SKM-1 (cell line): ENCODE measurements at regions not wholly inside any gene's neighbourhood (a gene's known extent, or its start where the extent isn't known, plus 50 kb on each side); places are given as distances from the start of the nearest gene placed in this dataset.

Experiments used
- DNase-seq: peaks from one replicate; lab custom pipeline; 2025; ENCODE audit not compliant: unreplicated experiment; lab: John Stamatoyannopoulos, UW

DNA sequence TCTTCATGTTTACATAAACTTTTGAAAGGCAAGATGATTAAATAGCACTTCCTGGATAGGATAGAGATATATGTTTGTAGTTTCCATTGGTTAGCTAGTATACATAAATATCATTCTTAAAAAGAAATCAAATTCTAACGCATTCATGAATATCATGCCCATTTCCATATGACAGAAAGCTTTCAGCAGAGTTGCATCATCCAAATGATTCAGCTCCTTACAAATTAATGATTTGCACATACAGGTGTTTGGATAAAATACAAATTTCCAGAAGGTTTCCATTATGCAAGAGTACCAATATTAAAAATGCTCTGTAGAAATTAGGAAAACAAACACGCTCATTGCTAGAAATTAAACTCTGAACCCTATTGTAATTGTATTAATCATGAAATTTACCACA, 264.4 kb downstream of the FOXG1 start:
- no peak for DNase-seq

DNA sequence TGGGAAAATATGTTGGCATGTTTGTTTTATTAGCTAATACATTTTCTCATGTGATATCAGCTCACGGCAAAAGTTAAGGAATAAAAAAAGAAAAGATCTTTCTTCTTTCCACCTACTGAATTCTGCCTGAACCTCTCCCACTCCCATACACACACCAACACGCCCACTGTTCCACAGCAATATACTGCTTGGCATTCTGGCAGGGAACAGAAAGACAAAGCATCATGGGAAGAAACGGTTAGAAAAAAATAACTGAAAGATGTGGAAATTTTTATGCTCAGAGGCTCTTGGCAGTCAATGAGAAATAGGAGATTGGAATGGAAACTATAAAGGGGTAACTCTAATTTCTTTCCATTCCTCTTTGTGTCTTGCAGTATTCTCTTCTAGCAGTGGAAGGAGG, 268.5 kb downstream of the FOXG1 start:
- no peak for DNase-seq

DNA sequence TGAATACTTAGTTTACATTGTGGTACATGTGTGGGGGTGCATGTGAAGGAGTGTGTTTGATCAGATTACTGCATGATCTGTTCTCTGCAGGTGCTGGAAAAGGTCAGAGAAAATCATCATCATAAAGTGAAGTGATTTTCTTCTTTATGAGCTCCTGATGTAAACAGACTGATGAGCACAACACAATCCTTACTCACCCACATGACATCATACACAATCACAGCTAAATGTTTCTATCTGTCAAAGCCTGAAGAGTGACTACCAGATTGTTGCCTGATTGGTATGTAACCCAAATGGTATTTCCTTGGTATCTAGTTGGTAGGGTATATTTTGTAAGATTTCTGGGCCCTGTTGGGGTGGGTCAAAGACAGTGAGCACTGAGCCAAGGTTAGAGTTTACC, 270.8 kb downstream of the FOXG1 start:
- no peak for DNase-seq

DNA sequence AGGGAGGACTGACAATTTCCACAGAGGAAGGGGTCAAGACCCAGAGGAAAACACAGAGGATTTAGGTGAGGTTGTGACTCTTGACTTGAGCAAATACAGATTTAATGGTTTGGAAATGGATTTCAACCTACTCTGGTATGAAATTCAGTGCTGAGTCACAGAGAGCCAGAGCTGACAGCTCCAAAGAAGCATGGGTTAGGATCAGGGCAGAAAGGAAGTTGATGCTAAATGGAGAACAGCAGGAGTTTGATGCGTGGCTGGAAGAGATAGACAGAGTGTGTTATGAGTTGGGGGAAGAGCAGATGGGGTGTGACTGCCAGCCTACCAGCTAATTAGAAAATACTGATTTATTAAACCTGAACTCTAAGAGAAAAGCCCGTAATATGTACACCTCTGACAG, 272.6 kb downstream of the FOXG1 start:
- DNase-seq = no peak

DNA sequence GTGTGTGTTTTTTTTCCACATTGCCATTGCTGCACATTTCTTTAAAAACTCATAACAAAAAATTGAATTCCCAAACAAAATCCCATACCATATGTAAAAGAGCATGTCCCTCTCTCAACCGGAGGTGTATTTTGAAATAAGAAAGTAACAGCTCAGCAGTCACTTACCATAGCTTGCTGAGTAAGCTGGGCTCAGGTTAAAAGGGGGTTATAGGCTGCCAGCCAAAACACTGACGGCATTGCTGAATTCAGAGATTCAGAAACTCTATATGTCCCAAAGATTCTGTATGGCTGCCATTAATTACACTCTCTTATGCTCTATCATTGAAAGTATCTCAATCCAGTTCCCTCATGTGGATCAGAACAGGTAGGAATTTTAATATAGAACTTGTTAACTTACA, 276.0 kb downstream of the FOXG1 start:
- DNase-seq = no peak

DNA sequence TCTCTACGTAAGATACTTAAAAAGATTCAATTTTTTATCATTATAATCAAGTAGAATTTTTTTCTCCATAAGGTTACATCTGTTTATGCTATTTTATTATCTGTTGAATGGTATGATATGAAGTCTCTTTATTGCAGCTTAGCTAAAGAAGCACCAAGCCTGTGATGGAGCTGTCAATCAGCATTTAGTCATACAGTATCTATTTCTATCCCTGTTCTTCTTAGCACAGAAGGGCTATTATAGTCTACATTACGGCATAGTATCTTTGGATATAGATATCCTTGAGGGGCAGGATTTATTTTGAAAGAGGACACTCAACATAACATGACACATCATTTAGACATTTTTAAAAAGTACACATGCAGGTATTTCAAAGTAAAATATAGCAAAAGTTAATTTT, 277.1 kb downstream of the FOXG1 start:
- no peak for DNase-seq

DNA sequence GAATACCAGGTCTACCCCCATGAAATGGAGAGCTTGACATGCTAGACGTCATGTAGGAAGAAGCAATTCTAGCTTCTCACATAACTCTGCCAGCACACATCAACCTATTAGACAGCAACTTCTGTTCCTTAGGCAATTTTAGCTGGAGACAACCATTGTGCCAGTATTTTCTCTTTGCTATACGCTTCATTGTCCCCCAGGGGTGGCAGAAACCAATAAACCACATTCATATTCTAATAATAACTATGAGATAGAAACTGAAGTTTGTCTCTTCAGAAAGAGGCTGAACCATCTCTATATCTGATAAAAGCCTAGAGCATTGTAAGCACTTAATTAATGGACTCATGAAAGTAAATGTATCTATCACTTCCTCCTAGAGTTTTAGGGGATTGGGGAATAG, 278.6 kb downstream of the FOXG1 start:
- DNase-seq = no peak

DNA sequence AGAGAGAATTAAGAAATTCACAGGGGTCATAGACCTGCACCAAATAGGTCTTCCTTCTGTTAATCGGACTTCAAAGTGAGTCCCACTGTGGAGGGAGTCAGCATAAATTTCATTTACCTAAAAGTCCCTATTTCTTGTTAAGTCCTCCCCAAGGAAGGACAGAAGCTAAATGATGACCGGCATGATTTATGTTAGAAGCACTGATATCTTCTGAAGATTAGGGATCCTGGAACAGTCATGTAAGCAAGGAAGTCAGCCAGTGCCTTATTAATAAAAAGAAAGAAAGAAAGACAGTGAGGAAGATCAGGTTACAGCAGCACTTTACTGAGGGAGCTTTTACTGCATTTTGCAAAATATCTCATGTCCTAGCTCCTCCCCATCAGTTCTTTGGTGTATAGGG, 287.5 kb downstream of the FOXG1 start:
- no peak for DNase-seq

DNA sequence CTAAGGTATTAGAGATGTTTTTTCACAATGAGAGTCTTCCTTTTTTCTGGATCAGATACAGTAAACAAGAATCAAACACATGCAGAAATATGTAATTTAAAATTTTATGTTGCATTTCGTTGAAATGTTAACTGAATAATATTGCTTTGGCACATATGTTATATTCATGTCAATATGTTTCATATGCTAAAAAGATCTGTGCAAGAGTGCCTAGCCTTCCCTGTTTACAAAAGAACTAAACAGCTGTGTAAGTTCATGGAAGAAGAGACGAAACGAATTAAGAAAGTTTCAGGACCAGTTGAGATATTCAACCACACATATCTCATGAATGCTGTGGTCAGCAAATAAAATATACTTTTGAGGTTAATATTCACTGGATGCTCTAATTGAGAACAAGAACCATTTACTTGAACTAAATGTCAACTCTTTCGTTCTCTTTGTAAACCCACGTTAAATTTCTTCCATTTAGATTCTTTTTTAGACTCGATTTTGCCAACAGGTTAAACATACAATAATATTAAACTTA, 289.5 kb downstream of the FOXG1 start:
- no peak for DNase-seq

DNA sequence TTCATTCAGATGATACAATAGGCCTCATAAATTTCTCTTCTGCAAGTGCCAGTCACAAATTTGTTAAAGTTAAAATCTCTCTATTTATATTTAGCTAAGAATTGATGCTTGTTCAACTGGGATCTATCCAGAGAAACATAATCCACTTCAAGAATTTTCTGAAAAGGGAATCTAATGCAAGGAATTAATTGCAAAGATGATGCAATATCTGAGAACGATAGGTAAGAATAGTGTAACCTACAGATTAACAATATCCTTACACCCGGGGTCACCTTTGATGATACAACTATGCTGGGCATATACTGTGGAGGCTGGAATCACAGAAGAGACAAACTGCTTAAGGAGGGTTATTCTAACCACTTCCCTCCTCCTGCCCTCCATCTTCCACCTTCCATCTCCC, 295.1 kb downstream of the FOXG1 start:
- DNase-seq = no peak

DNA sequence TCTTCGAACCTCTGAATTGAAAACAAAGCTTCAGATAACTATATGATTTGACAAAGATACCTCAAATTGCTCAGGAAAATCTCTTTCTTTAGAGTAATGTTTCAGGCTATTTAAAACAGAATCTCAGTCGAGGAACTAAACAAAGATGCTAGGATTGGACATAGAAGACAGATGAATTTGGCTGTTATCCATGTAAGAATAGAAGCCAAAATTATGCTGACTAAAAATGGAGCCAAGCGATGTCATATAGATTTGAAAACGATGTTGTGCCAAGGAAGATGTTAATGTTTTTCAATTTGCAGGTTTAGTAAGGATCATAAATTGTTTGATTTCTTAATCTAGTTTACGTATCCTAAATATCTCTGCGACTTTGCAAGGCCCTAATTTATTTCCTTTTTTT, 295.9 kb downstream of the FOXG1 start:
- no peak for DNase-seq

DNA sequence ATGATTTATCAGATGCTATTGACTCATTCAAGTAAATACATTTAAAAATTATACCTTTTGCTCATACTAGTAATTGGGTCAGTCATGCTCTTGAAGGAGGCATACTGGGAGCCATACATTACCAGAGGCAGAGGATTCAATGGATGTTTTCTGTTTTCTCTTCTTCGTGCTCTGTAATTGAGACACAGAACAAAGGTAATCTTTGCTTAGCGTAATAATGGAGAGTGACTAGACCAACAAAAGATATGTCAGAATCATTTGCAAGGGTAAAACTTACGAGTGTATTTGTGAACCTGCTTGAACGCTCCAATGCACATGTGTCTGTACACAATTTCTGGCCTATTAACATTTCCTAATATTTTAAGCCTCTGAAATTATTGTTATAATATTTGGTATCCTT, 296.4 kb downstream of the FOXG1 start:
- no peak for DNase-seq

DNA sequence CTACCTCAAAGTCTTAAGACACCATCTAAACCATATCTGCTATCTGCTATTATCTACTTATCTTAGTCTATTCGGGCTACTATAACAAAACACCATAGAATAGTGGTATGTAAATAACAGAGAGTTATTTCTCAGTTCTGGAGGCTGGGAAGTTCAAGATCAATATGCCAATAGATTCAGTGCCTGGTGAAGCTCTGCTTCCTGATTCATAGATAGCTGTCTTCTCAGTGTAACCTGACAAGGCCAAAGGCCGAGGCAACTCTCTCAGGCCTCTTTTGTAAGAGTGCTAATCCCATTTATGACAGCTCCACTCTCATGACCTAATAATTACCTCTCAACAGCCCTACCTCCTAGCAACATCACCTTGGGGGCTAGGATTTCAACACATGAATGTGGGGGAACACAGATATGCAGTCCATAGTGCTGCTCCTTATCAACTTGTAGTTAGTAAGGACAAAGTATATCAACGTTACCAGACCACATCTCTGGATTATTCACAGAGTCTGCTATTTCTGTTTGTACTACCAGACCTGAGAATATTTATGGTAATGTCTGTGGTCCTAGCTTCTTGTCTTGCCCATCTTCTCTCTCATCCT, 297.8 kb downstream of the FOXG1 start:
- no peak for DNase-seq

DNA sequence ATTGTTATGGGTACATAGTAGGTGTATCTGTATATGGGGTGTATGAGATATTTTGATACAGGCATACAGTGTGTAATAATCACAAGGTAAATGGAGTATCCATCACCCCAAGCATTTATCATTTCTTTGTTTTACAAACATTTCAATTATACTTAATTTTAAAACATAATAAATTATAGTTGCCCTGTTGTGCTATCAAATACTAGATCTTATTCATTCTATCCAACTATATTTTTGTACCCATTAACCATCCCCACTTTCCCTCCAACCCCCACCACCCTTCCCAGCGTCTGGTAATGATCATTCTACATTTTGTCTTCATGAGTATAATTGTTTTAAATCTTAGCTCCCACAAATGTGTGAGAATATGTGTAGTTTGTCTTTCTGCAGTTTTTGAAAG, 302.6 kb downstream of the FOXG1 start:
- DNase-seq = no peak

DNA sequence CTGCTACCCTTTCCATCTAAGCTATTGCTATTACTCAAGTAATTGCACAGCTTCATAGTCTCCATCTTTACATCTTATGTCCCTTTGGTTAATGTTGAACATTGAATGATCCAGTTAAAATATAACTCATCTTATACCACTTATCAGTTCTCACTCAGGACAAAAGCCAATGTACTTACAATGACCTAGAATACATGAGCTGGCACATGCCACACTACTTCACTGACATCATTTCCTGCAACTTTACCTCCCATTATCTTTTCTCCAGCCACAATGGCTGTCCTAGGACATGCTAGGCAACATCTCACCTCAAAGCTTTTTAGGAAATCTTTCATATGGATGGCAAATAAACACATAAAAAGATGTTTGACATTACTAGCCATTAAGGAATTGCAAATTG, 309.2 kb downstream of the FOXG1 start:
- DNase-seq = no peak

DNA sequence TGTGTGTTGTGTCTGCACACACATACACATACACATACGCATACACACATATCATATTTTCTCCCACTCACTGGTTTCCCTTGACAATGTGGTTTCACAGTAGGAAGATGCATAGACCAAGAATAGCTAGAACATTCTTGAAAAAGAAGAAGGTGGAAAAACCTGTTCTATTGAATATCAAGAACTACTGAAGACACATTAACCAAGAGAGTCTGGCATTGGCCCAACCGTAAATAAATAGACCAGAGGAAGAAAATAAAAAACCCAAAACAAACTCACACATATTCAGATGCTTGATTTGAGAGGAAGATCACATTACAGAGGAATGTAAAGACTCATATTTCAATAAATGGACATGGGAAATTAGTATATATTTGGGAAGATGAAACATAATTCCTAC, 311.3 kb downstream of the FOXG1 start:
- no peak for DNase-seq

DNA sequence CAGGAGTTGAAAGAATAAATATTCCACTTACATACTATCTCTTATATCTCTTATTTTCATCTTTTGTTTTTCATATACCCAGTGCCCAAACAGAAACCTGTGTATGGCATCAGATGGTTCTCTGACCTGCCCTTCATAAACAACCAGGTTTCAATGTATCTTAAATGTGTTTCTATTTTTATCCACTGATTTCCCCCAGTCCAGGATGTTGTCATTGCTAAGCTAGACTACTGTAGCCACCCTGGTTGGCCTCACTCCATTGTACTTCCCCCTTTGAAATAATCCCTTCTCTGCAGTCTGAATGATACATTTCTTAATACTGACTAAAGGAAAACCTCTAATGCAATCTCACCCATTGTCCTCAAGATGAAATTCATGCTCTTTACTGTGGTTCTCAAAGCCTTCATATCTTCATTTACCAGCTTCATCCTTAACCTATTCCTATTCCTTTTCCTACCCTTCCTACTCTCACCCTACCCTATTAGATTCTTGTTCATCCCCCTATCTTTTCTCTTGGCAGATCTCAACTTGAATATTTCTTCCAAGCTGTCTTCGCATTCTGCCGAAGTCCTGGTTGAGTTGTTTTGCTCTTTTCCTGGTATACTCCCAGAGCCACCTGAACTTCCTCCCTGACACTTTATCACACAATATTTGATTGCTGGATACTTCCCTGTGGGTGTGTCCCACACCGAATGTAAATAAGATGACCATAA, 312.4 kb downstream of the FOXG1 start:
- no peak for DNase-seq

DNA sequence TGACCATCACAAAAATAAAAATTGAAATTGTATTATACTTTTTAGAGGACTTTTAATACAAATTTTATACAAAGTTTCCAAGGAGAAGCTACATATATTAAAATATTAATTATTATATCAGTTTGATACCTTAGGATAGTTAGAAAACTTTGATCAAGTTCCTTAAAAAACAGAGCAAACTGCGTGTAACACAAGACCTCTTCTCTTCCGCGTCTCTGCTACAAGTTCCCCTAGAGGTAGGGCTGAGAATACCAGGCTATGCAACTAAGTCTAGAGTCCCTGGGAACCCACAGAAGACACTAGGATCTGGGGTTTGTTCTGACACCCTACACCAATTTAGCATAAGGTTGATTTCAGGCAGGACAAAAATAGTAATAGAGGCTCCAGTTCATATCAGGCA, 319.0 kb downstream of the FOXG1 start:
- no peak for DNase-seq

DNA sequence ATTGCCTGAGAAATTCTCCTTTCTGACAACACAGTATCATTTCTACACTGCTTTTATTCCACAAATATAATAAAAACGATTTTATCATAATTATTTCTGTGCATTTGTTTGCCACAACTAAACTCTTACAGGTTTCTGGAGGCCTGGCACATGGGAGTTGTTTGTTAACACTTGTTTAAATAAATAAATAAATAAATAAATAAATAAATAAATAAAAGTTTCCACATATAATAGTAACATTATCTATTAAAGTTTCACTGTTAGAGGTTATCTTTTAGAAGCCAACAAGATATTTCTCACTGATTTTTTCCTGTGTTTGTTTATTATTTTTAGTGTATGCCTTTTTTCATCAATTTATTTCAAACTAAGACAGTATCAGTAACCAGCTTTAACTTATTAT, 323.3 kb downstream of the FOXG1 start:
- DNase-seq = no peak

DNA sequence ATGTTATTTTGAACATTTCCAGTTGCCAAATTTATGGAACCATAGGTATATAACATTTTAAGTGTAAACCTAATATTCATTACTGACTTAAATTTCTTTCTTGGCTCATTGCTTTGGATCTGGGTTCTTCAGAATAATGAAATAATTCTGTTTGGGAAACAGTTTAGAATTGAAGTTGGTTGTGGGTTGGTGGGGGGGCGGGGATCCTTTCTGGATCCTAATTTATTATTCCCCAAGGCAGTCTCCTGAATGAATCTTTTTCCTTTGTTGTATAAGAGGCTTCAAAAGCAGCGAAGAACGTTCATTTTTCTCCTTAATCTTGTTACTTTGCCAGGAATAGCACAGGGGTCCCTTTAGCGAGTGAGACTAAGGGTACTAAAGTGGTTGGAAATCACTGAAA, 325.5 kb downstream of the FOXG1 start:
- DNase-seq = no peak

DNA sequence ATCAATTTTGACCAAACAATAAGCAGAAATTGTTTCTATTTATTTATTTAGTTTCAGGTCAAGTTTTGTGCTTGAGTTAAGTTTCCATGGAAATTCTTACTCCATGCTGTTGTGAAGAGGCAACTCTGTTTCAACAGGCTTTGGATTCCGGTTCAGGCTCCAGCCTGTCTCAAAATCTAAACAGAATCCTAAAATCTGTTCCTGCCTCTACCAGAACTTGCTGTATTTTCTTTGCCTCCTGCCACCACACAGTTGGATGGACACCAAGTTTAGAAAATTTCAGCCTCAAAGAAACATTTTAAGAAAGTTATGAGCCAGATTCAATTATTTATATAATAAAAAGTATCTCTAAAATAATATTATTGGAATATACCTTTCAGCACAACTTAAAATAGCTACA, 330.9 kb downstream of the FOXG1 start:
- DNase-seq = no peak

DNA sequence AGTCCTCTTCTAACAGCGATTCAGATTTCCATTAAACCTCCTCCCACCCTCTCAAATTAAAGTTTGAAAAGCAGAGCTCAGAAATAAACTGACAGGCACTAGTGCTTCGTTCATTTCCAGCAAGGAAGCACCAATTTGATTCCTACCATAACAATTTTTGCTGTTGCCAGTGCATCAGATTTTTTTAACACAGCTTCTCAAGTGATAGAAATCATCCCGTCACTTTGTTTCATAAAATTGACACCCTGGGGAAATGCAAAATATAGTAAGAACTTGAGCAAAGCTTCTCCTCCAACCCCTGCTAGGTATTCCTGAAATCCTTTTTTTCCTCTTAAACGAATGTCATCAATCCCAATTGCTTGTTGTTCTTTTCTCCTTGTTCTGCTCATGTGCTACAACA, 332.1 kb downstream of the FOXG1 start:
- DNase-seq = no peak

DNA sequence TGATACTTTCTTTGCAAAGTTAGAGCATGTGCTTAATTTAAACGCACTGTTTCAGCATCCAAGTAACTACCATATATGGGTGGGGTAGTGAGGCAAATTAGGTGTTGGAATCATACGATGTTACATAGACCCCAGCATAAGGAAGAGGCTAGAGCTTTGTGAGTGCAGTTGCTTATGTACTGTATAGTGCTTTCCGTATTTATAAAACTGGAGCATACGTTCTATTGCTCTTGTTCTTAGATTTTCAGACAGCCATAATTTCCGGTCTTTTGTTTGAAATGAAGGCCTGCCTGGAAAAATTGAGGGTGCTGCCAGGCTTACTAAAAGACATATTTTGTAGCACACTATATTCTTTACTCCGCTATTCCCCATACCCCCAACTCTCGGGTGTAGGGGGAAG, 335.7 kb downstream of the FOXG1 start:
- DNase-seq = no peak
